CMK (cell line): ENCODE measurements at regions not wholly inside any gene's neighbourhood (a gene's known extent, or its start where the extent isn't known, plus 50 kb on each side); places are given as distances from the start of the nearest gene placed in this dataset.

Experiments used
- DNase-seq: peaks from one replicate; pipeline ENCODE4 v3.0.0-alpha.2; 2010; ENCODE audit warnings: low read depth

DNA sequence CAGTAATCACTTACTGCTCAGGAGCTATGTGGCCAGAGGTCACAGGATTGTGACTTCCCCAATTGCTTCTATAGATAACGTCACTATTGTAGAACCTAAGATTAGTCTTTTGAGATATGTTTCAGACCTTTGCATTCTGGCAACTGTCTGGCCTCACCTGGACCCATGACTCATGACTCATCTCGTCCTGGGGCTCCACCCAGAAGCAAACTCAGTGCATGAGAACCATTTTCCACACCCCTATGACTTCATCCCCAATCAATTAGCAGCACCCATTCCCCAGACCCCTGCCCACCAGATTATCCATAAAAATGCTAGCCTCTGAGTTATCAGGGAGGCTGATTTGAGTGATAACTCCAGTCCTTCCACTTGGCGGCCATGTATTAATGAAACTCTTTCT is 186.9 kb downstream of the EMP1 start:
- no peak for DNase-seq

DNA sequence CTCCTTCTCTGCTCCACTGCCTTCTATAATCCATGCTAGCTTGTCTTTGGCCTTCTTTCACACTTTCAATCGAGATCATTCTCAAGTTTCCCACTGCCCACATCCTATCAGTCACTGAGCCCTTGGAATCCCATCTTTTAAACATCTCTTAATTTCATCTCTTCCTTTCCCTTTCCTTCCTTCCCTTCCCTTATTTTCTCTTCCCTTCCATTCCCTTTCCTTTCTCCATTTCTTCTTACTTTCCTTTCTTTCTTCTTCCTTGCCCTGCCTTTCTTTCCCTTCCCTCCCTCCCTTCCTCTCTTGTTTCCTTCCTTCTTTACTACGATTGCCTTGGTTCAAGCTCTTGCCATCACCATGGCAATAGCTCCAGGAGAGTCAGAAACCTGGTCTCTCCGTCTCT is 183.8 kb downstream of the EMP1 start:
- DNase-seq, result no peak

- no peak for DNase-seq
Measured at GRCh38 chr12:13379531-13380188, 183.1 kb downstream of the EMP1 start.

GRCh38 chr12:13377698-13378097 is 181.2 kb downstream of the EMP1 start:
- no peak for DNase-seq

GRCh38 chr12:13376610-13377373 is 180.3 kb downstream of the EMP1 start:
- DNase-seq, result no peak

GRCh38 chr12:13375583-13376345 is 179.2 kb downstream of the EMP1 start:
- DNase-seq, result no peak

- DNase-seq, result no peak
Measured at GRCh38 chr12:13374793-13375192, 178.3 kb downstream of the EMP1 start.

DNA sequence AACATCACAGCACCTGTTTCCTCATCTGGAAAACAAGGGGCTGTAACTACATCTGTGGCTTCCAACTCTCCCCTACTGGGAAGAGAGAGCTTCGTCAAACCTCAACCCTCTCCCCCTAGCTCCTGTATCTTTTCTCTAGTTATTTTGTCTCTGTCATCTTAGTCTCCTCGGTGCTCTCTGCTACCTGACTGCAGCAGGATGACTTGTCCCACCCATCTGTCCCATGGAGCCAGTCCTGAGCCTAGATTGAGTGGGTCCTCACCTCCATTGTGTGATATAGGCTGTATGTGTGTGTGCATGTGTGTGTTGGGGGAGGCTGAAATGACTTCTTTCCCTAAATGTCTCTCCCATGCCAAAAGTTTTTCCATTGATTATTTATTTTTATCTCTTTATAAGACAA is 177.3 kb downstream of the EMP1 start:
- no peak for DNase-seq

DNA sequence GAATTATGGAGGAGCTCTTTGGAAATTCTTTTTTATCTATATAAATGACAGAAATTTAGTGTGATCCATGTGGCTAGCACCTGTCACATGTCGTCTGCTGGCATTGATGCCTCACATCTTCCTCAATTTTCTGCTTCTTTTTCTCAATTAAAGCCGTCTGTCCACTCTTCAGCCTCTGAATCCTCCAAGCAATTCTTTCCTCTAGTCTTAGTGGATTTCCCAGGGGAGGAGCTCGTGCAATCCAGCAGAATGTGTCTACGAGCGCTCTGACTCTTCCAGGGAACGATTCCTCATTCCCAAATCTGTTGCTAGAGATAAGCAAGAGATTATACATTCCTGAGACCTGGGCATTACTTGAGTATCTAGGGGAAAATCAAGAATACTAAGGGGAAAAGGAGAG is 176.6 kb downstream of the EMP1 start:
- no peak for DNase-seq

GRCh38 chr12:13372386-13372785 is 175.9 kb downstream of the EMP1 start:
- DNase-seq, result no peak

- DNase-seq, result no peak
Measured at GRCh38 chr12:13371797-13372196, 175.3 kb downstream of the EMP1 start.

- DNase-seq, result no peak
Measured at GRCh38 chr12:13371367-13371766, 174.8 kb downstream of the EMP1 start.

DNA sequence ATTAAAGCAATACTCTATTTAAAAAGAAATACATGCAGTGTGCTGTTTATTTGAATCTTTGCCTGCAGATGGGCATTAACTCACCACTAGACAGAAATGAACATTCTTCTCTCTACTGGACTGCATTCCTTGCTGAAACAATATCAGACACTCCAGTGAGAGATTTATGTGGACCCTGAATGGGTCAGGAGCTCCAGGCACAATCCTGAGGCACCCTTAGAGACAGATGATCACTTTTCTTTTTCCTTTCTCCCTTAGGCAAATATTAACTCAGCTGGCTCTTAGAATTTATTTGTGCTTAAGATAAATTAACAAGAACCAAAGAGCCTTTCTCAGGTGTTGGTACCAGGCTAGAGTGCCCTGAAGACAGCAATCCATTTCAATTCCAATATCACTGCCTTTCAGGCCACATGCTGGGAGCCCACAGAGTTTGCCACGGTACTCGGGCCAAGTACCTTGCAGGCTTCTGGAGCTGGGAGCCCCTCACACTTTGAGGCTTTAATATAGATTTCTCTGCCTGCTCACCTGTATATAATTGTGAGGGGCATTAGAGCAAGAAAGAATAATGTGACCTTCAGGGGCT is 173.0 kb downstream of the EMP1 start:
- DNase-seq, result no peak

GRCh38 chr12:13368971-13369370 is 172.4 kb downstream of the EMP1 start:
- no peak for DNase-seq

GRCh38 chr12:13368431-13368830 is 171.9 kb downstream of the EMP1 start:
- no peak for DNase-seq

- no peak for DNase-seq
Measured at GRCh38 chr12:13367973-13368372, 171.4 kb downstream of the EMP1 start.

DNA sequence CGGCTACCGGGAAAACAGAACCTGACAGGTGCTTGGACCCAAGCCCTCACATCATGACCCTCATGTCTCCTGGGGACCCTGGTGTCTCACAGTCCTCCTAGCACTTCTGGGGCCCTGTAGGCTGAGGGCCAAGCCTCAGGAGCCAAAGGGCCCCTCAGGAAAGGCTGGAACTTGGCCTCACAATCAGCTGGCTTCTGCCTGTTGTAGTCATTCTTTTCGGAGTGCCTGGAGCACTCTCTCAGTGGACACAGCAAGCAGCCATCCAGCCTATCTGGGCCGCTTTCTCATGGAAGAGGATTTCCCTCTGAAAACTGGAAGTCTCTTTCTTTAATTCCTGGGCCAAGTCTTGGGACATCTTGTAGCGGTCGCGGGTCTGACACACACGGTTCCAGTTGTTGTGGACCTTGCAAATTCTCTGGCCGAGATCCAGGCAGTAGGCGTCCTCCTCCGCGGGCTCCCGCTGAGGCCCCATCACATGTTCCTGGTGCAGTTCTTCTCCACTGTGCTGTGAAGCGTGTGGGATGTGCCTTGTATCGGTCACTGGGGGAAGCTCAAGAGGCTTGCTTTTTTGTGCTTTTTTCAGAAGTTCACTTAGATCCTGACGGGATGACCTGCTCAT is 169.3 kb downstream of the EMP1 start:
- DNase-seq, result no peak

GRCh38 chr12:13362260-13362841 is 165.8 kb downstream of the EMP1 start:
- no peak for DNase-seq

GRCh38 chr12:13359636-13360035 is 163.1 kb downstream of the EMP1 start:
- no peak for DNase-seq

GRCh38 chr12:13358391-13358905 is 161.9 kb downstream of the EMP1 start:
- DNase-seq, result no peak

DNA sequence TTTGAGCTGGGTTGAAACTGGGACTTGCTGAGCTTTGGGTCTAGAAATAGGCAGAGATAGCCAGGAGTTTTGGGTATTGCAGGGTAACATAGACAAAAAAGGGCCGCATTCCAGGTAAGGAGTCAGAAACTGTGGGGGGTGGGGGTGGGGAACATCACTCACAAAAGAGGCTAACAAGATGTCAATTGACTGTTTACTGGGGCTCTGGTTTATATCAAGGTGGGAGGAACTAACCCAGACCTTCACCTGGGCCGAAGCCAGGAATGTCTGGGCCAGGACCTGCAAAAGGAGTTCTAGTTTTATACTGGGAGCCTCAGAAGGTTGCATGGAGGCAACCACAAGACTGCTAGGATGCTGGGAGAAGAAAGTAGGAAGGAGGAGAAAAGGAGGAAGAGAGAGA is 154.4 kb downstream of the EMP1 start:
- DNase-seq, result no peak

DNA sequence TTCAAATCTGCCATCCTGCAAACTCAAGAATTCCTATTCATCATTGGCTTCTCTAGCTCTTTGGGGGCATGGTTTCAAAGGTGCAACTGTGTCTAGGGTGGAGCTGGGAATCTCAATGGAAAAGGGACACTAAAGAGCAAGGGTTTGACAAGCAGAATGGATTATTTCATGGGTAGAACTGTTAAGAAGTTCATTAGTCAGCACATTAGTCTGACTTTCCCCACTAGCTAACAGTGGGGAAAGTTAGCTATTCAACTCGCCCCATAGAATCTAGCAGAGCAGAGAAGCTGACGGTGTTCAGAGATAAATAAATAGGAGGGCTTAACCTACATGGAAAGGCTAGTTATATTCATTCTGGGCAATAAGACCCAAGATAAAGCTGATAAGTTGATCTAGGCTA is 153.9 kb downstream of the EMP1 start:
- DNase-seq, result no peak
